ENCODE measurements at regions not wholly inside any gene's neighbourhood (a gene's known extent, or its start where the extent isn't known, plus 50 kb on each side); places are given as distances from the start of the nearest gene placed in this dataset.
"Not testable (repeated sequence)": the region's sequence is repeated elsewhere in the genome, so short reads cannot be mapped to it uniquely, and the experiment has no call there.

DNA sequence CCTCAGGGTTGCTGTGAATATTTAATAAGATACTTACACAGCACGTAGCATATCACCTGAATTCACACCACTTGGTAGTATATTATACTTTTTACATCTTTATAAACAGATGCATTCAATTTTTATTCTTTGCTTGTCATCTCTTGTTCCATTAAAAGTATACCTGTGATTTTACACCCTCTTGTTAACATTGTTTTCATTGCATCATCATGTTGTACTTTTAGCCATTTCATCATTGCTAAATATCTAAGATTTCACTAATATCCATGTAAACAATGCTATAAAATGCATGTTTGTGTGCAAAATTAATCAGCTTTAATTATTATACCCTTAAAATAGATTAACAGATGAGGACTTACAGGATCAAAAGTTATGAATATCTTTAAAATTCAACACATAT is 155.3 kb downstream of the MEX3B start:
- TF ChIP-seq ZFX (IDR thresholded peaks at IDR 0.05; ENCODE audit: borderline replicate concordance), result no peak
- TF ChIP-seq, protein P1, sequence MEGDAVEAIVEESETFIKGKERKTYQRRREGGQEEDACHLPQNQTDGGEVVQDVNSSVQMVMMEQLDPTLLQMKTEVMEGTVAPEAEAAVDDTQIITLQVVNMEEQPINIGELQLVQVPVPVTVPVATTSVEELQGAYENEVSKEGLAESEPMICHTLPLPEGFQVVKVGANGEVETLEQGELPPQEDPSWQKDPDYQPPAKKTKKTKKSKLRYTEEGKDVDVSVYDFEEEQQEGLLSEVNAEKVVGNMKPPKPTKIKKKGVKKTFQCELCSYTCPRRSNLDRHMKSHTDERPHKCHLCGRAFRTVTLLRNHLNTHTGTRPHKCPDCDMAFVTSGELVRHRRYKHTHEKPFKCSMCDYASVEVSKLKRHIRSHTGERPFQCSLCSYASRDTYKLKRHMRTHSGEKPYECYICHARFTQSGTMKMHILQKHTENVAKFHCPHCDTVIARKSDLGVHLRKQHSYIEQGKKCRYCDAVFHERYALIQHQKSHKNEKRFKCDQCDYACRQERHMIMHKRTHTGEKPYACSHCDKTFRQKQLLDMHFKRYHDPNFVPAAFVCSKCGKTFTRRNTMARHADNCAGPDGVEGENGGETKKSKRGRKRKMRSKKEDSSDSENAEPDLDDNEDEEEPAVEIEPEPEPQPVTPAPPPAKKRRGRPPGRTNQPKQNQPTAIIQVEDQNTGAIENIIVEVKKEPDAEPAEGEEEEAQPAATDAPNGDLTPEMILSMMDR (IDR thresholded peaks at IDR 0.05), result no peak
- H3K27ac ChIP-seq, result no peak overlapping the region

DNA sequence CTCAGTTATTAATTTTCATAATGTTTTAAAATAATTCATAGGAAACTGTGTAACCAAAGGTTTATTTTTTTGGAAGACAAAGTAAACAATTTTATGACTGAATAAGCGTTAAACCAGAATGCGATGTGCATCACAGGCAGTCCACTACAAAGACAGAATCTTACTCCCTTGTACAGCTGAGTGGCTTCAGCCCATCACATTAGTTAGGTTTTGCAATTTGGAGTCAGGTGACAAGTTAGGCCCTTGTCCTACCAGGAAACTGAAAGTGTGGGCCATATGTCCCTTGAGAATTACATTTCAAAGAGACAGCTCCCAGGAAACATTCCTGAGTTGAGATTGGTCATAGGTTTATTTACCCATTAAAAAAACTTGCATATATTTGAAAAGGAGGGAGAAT is 156.3 kb downstream of the MEX3B start:
- no peak overlapping the region for H3K27ac ChIP-seq
- TF ChIP-seq, protein P1 (IDR thresholded peaks at IDR 0.05), result no peak
- no peak for TF ChIP-seq ZFX (IDR thresholded peaks at IDR 0.05; ENCODE audit: borderline replicate concordance)

DNA sequence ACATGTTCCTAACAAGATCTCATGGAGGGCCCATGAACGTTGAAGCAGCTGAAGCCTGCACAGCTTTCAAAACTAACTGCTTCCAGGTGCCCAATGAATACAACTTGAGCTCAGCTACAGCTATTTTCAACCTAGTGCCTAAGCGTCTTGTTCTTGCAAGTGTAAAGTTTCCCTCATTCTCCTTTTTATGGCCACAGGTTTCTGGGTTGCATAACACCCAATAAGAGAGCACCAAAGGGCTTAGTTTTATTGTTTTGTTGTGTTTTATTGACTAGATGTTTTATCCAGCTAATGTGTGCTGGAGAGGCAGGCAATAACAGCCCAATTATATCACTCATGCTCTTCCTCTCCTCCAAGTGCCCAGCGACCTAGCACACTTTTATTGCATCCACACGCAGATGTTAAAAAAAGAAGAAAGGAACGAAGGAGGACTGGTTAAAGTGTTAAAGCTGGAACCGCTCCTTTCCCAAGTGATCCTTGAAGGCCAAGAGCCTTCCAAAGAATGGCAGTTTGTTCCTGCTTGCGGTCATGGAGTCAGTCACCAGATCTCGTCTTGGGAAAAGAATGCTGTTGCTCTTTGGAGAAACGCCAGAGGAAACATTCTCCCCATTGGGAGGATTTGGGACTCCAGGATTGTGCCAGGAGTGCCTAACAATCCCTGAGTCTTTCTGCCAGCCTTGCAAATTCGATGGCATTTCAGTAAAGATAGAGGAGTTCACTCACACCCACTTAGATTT is 156.9 kb downstream of the MEX3B start:
- TF ChIP-seq, protein P1 (IDR thresholded peaks at IDR 0.05), result no peak
- no peak for TF ChIP-seq ZFX (IDR thresholded peaks at IDR 0.05; ENCODE audit: borderline replicate concordance)
- H3K27ac ChIP-seq, result no peak overlapping the region

DNA sequence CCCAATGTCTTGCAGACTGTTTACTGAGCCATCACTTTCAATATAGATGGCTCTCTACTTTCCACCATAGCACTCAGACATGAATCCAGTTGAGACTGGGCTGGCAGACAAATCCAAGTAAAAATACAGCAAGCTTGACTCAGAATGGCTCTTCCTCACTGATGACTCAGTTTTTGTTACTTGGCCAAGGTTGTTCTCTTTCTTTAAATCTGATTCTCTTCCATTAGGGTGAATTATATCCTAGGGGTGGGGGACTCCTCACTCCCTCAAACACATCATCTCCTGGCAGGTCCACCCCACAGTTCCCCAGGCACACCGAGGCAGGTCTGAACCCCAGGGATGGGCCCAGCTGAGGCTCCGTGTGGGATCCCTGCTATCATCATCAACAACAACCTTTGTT is 157.9 kb downstream of the MEX3B start:
- no peak overlapping the region for H3K27ac ChIP-seq
- TF ChIP-seq, protein P1 (IDR thresholded peaks at IDR 0.05), result no peak
- TF ChIP-seq ZFX (IDR thresholded peaks at IDR 0.05; ENCODE audit: borderline replicate concordance), result no peak

DNA sequence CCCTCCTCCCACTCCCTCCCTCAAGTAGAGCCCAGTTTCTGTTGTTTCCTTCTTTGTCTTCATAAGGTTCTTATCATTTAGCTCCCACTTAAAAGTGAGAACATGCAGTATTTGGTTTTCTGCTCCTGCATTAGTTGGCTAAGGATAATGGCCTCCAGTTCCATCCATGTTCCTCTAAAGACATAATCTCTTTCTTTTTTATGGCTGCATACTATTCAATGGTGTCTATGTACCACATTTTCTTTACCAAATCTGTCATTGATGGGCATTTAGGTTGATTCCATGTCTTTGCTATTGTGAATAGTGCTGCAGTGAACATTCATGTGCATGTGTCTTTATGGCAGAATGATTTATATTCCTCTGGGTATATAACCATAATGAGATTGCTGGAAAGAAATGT is 158.6 kb downstream of the MEX3B start:
- not testable (repeated sequence) for H3K27ac ChIP-seq

DNA sequence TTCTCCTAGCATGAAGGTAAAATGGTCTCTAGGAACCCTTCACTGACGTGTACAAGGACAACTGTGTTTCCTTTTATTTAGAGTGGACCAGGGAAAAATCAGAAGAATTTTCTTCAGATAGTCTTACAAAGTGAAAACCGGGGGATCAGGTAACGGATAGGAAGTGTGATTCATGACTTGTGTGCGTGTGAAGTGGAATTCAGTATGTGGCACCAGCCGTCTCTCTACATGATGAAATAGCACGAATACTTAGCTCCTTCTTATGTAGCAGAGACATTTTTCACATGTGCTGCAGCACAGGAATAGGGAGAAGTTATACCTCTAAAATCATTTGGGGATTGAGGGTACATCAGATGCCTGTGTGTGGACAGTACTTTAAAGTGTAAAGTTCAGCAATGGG is 159.2 kb downstream of the MEX3B start:
- TF ChIP-seq ZFX (IDR thresholded peaks at IDR 0.05; ENCODE audit: borderline replicate concordance), result no peak
- TF ChIP-seq, protein P1 (IDR thresholded peaks at IDR 0.05), result no peak
- H3K27ac ChIP-seq, result no peak overlapping the region

DNA sequence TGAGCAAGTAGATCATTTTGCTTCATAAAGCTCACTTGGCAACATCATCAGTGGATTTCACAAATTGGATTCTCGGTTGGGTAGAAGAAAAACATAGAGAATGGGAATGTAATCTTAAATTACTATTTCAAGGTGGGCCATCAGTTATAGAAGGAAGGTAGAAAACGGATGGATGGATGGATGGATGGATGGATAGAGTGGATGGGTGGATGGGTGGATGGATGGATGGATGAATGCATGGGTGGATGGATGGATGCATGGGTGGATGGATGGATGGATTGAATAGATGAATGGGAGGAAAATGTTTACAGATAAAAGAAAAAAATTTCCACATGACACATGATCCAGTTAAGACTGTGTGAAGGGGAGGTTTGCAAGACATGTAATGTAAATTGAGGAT is 159.7 kb downstream of the MEX3B start:
- no peak overlapping the region for H3K27ac ChIP-seq
- TF ChIP-seq ZFX (IDR thresholded peaks at IDR 0.05; ENCODE audit: borderline replicate concordance), result no peak
- TF ChIP-seq, protein P1 (IDR thresholded peaks at IDR 0.05), result no peak

DNA sequence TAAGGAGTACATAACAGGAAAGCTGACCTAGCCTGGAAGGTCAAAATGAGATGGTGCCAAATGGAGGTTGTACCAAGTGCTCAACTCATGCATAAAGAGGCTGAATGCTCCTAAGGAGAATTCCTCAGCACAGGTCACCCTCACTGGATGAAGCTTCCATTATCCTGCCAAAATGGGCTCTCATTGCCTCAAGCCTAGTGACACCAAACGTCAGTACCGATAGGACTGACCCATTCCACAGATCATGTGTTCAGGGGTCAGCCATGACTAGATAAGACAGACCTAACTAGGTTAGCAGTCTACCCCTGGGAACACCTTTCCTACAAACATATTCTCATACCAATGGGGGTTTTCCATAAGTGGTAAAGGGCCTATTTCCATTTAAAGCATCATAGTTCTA is 160.7 kb downstream of the MEX3B start:
- no peak for TF ChIP-seq ZFX (IDR thresholded peaks at IDR 0.05; ENCODE audit: borderline replicate concordance)
- TF ChIP-seq, protein P1 (IDR thresholded peaks at IDR 0.05), result no peak

More for the DNA sequence above, 160.7 kb downstream of the MEX3B start:
- H3K27ac ChIP-seq, result no peak overlapping the region
